Thyroid gland (tissue), 4 donors: ENCODE measurements at regions not wholly inside any gene's neighbourhood (a gene's known extent, or its start where the extent isn't known, plus 50 kb on each side); places are given as distances from the start of the nearest gene placed in this dataset.

Source experiments
- CTCF ChIP-seq, 6 experiments: fragments of 200-600 bp in 3 of 6; fragments of 450-650 bp in 3 of 6; sonication (generic) in 3 of 6; IDR thresholded peaks; one replicate each; pipeline ENCODE4 v1.5.1; 2016 to 2019; ENCODE audit warnings: antibody characterized with exemption in 6 of 6, mild to moderate bottlenecking in 2 of 6, inconsistent platforms in 1 of 6, moderate library complexity in 1 of 6
- POLR2A ChIP-seq, 2 donors: fragments of 450-650 bp; IDR thresholded peaks; one replicate each; pipeline ENCODE4 v1.6.1; 2017; ENCODE audit warnings: antibody characterized with exemption in 2 of 2, mild to moderate bottlenecking in 2 of 2, moderate library complexity in 1 of 2

- TF ChIP-seq POLR2A (IDR thresholded peaks at IDR 0.05), result no peak
- TF ChIP-seq CTCF (IDR thresholded peaks at IDR 0.05), result no peak
Measured at GRCh38 chr2:189252991-189253675, 73.6 kb upstream of the COL5A2 start.
